NK-92 treated with Interleukin-12 subunit alpha and Interleukin-12 subunit beta, amount 100 ng/mL, for 24 hours (cell line): ENCODE measurements at regions not wholly inside any gene's neighbourhood (a gene's known extent, or its start where the extent isn't known, plus 50 kb on each side); places are given as distances from the start of the nearest gene placed in this dataset.
"Not testable (repeated sequence)": the region's sequence is repeated elsewhere in the genome, so short reads cannot be mapped to it uniquely, and the experiment has no call there.

Experiments
- DNase-seq: peaks from one replicate; lab custom pipeline; 2025; lab: John Stamatoyannopoulos, UW

DNA sequence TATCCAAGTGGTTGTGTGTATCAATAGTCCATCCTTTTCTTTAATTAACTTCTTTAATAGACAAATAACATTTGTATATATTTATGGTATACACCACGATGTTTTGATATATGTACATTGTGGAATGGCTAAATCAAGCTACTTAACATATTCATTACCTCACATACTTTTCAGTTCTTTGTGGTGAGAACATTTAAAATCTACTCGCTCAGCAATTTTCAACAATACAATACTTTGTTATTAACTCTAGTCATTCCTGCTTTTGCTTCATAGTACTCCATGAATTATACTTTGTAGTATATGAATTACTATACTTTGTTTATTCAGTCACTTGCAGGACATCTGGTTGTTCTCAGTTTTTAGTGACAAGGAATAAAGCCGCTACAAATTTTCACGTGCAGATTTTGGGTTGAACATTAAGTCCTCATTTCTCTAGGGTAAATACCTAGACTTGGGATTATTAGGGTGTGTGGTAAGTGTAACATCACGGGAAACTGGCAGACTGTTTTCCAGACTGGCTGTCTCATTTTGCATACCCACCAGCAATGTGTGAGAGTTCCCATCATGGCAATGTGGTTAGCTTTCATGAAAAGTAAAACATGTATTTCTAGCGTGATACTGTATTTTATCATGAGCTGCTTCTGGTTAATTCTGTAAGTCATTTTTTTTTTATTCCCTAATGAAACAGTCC is 354.4 kb upstream of the WWC1 start:
- no peak for DNase-seq

GRCh38 chr5:167937635-167937998 is 353.8 kb upstream of the WWC1 start:
- DNase-seq = no peak

DNA sequence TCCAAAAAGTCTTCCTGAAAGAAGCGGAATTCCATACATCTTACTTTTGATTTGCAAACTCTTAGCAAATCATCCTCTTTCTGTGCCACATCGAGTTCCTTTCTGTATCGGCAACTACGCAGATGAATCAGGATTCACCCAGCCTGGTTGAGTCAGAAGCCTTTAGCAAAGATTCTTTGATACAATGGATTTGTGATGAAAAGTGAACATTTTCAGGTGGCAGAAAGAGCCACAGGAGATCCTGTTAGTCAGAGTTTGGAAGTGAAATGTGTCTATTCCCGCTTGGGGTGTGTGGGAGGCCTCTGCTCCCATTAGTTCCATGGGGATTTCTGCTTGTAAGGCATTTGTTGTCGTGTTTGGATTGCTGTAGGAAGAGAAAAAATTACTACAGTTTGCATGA is 351.8 kb upstream of the WWC1 start:
- DNase-seq = no peak

DNA sequence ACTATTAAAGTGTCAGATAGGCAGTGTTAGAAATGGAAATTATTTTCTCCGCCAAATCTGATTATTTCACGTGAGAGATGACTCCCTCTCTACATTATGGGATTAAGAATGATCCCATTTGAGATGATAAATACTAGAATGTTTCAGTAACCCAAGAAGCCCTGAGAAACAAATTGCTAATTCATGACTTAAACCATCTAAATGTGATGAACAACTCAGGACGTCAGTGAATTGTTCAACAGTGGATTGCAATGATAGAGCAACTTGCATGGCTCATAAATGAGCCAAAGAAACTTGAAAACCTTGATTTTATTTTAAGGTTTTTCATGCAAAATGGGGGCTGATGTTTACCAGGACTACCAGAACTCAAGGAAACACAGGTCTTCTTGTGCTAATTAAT is 350.5 kb upstream of the WWC1 start:
- no peak for DNase-seq

GRCh38 chr5:167941556-167941955 is 349.9 kb upstream of the WWC1 start:
- DNase-seq = not testable (repeated sequence)

DNA sequence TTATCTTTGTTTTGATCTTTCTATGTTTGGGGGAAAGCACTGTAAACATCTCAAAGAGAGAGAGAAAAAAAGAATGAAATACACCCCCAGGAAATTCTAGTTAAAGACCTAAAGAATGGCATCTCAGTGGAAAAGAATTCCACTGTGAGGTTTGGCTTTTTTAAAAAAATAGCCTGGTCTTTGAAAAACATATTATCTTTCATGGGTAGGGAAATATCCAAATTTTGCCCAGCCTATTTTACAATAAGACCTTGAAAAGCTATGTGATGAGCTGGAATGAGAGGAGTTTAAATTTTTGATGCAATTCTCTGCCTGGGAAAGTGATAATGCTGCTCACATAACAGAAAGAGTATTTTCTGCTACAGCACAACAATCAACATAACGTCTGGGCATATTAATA is 348.1 kb upstream of the WWC1 start:
- no peak for DNase-seq

- no peak for DNase-seq
These were observed 347.2 kb upstream of the WWC1 start for GRCh38 chr5:167944121-167944852.

DNA sequence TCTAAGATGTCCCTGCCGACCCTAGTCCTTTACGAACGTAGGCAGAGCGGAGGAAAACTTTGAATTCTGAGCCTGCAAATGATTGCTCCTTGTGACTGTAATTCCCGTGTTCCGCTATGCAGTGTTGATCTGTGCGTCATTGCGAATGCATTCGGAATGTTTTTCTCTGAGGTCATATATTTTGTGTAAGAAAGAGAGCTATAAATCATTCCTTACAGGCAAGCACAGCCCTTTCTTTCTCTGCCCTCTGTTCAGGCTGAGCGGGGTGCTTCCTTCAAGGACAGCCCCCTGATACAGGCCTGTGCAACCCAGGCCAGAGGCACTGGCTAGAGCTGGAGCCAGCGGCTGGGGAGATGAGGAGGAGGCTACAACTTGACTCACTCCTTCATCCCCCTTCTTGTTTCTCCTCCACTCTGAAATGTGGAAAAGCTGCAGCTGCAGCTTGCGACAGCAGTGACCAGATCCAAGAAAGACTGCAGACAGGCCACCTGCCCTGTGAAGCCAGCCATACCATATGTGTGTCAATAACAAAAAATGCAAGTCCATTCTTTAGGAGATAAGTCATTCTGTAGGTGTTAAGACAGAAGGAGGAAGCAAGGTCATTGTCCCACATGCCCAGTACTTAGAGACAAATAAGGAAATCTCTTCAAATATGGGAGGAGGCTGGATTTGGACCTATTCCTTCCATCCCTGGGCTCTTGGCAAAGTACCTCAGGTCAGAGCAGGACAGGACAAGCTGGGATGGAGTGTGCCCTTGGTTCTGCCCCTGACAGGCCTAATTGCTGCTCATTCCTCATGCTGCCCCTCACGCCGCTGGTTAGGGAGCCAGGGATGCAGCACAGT is 345.7 kb upstream of the WWC1 start:
- no peak for DNase-seq

GRCh38 chr5:167947306-167947705 is 344.1 kb upstream of the WWC1 start:
- no peak for DNase-seq

DNA sequence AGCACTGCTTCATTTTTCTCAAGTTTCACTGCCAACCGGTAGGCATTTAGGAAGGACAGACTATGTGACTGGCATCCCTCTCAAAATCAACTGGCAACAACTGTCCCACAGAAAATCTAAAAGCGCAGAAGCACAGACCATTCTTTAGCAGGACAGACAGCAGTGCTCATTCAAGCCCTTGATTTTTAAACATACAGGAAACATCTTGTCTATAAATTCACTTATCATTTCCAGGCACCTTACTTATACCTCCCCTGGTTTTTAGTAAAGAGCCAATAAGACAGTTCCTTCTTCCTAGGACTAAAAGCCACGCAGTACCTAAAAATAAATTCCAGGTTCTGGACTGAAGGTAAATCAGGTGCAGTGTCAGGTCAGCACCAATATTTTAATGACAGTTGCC is 343.2 kb upstream of the WWC1 start:
- no peak for DNase-seq

- no peak for DNase-seq
These were observed 342.0 kb upstream of the WWC1 start for GRCh38 chr5:167949435-167949834.

GRCh38 chr5:167950126-167950721 is 341.2 kb upstream of the WWC1 start:
- no peak for DNase-seq

- DNase-seq = no peak
These were observed 340.3 kb upstream of the WWC1 start for GRCh38 chr5:167951116-167951515.

- DNase-seq = no peak
These were observed 339.0 kb upstream of the WWC1 start for GRCh38 chr5:167952278-167952995.

GRCh38 chr5:167953151-167953798 is 338.2 kb upstream of the WWC1 start:
- DNase-seq = no peak

GRCh38 chr5:167961731-167962130 is 329.7 kb upstream of the WWC1 start:
- no peak for DNase-seq

- no peak for DNase-seq
These were observed 326.9 kb upstream of the WWC1 start for GRCh38 chr5:167964529-167964928.

DNA sequence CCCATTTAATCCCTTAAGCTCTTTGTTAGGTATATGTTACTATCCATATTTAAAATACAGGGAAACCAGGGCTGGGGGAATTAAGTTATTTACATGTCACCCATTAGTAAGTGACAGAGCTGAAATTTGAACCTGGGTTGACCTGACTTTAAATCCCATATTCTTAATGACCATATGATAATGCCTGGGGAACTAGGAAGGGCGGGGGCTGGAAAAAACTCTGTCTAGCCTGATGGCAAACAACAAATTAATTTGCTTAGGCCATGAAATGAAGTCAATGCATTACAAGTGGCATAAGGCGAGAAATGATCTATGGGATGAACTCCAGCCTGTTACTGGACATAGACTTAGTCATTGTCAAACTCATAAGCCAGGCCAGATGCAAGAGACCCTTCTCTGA is 325.7 kb upstream of the WWC1 start:
- no peak for DNase-seq

DNA sequence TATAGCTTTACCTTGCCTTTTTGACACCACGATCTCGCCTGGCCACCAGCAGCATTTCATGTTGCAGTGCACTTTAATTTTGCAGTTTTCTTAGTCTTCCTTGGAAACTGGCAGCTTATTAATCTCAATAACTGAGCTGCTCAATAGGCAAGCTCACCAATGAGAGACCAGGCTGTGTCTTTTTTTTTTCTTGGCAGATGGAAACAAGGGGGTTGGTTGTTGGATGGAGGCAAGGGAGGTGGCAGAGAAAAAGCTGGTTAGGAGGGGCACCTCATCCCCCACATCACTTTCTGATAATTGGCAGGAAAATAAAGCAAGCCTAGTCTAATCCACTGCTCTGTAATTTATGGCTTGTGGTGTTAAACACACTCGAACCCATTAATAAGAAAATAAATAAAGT is 324.5 kb upstream of the WWC1 start:
- DNase-seq = no peak

- DNase-seq = no peak
These were observed 323.8 kb upstream of the WWC1 start for GRCh38 chr5:167967494-167968177.

GRCh38 chr5:167968837-167969236 is 322.6 kb upstream of the WWC1 start:
- no peak for DNase-seq
